Calu3 (cell line): ENCODE measurements at regions not wholly inside any gene's neighbourhood (a gene's known extent, or its start where the extent isn't known, plus 50 kb on each side); places are given as distances from the start of the nearest gene placed in this dataset.

Source experiments
- BruUV-seq: library from RNA; stranded (reverse); fragments of 400-500 nt; replicated peaks from 2 replicates; lab custom pipeline; 2021; lab: Mats Ljungman, UMichigan
- CTCF ChIA-PET: fragments of 300-600 bp; sonication (Branson Sonifier 250); formaldehyde crosslinking; loops from one replicate; lab custom pipeline; 2022; ENCODE audit warnings: antibody characterized with exemption; lab: Charles Lee
- DNase-seq: peaks from one replicate; pipeline ENCODE4 v3.0.0; 2022
- H3K27ac Mint-ChIP-seq: one replicate; pipeline ENCODE4 v1.8.0; 2022; ENCODE audit warnings: mixed read lengths; ENCODE audit not compliant: unreplicated experiment
- H3K27me3 Mint-ChIP-seq: one replicate; pipeline ENCODE4 v1.8.0; 2022; ENCODE audit warnings: mixed read lengths; ENCODE audit not compliant: unreplicated experiment
- H3K36me3 Mint-ChIP-seq: one replicate; pipeline ENCODE4 v1.8.0; 2022; ENCODE audit warnings: mild to moderate bottlenecking, moderate library complexity, mixed read lengths; ENCODE audit not compliant: insufficient read depth, unreplicated experiment
- H3K4me1 Mint-ChIP-seq: one replicate; pipeline ENCODE4 v1.8.0; 2022; ENCODE audit warnings: mild to moderate bottlenecking, low read depth, mixed read lengths; ENCODE audit not compliant: unreplicated experiment
- H3K4me3 Mint-ChIP-seq: one replicate; pipeline ENCODE4 v1.8.0; 2022; ENCODE audit warnings: mild to moderate bottlenecking, low read depth, moderate library complexity, mixed read lengths; ENCODE audit not compliant: unreplicated experiment
- H3K9me3 Mint-ChIP-seq: one replicate; pipeline ENCODE4 v1.8.0; 2022; ENCODE audit warnings: low read depth, mixed read lengths; ENCODE audit not compliant: unreplicated experiment
- CTCF ChIP-seq: fragments of 200-600 bp; IDR thresholded peaks from one replicate; pipeline ENCODE4 v1.8.0; 2022; ENCODE audit warnings: antibody characterized with exemption; ENCODE audit not compliant: unreplicated experiment
- intact Hi-C: fragments of 100-400 bp; cut with micrococcal nuclease; formaldehyde crosslinking; loops from one replicate; pipeline ENCODE4 v1.10.0; 2022; ENCODE audit not compliant: unreplicated experiment

- DNase-seq, result no peak
- Mint-ChIP-seq H3K4me3 (no peak overlapping the region), H3K9me3 (peaks cover 3% of the 10 kb centered on the region), H3K36me3 (no peaks in the 10 kb centered on the region), H3K27ac (no peak overlapping the region), H3K4me1 (no peaks in the 10 kb centered on the region), H3K27me3 (no peaks in the 10 kb centered on the region)
- CTCF ChIA-PET, result no interaction called here
- intact Hi-C loops, result no loop called here
- BruUV-seq, result no TSS peak
- no peak for TF ChIP-seq CTCF
Measured at GRCh38 chr16:52634528-52634927, 87.6 kb upstream of the TOX3 start.

DNA sequence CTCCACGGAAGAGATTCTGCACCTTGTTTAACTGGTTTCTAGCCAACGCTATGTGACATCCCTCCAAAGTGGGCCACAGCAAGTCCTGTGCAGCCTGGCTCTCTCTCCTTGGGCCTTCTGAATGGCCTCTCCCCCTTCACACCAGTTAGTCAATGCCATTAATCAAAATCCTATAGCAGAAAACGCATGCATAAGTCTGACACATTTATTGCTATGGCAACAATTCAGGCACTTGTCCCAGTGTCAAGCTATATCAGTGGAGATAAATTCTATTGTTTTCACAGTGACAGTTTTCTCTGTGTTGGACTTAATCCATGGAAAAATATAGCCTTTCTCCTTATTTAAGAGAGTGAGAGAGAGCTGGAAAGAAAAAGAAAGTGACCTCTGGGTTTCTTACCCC, 87.2 kb upstream of the TOX3 start:
- no peak overlapping the region for H3K4me3 Mint-ChIP-seq
- DNase-seq, result no peak
- BruUV-seq, result no TSS peak
- no peaks in the 10 kb centered on the region for H3K27me3 Mint-ChIP-seq
- CTCF ChIA-PET, result no interaction called here
- no peaks in the 10 kb centered on the region for H3K36me3 Mint-ChIP-seq
- no peaks in the 10 kb centered on the region for H3K4me1 Mint-ChIP-seq
- peaks cover 3% of the 10 kb centered on the region for H3K9me3 Mint-ChIP-seq
- intact Hi-C loops, result no loop called here
- no peak overlapping the region for H3K27ac Mint-ChIP-seq
- TF ChIP-seq CTCF, result no peak

- H3K36me3 Mint-ChIP-seq, result no peaks in the 10 kb centered on the region
- H3K27me3 Mint-ChIP-seq, result no peaks in the 10 kb centered on the region
- DNase-seq, result no peak
- no peak overlapping the region for H3K4me3 Mint-ChIP-seq
- peaks cover 3% of the 10 kb centered on the region for H3K9me3 Mint-ChIP-seq
- CTCF ChIA-PET, result no interaction called here
- no TSS peak for BruUV-seq
- intact Hi-C loops, result no loop called here
- no peak for TF ChIP-seq CTCF
- no peaks in the 10 kb centered on the region for H3K4me1 Mint-ChIP-seq
- no peak overlapping the region for H3K27ac Mint-ChIP-seq
Measured at GRCh38 chr16:52633230-52633629, 86.3 kb upstream of the TOX3 start.

DNA sequence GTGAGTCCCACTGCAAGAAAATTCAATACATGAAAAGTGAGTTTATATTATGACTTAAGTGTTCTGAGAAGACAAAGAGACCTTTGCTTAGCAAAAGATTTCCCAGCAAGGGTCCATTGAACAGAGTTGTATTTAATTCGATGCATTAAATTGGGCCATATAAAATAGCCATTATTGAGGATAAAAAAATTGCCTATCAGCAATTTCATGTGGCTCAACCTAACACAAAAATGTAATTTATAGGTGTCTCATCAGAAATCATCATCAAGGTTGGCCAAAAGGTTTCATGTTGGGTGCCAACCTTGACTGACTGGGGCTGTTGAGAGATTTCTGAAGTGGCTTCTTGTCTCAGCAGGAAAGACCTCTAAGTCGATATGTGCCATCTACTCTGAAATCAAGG, 84.8 kb upstream of the TOX3 start:
- H3K27ac Mint-ChIP-seq, result no peak overlapping the region
- no TSS peak for BruUV-seq
- no peak overlapping the region for H3K4me3 Mint-ChIP-seq
- no peaks in the 10 kb centered on the region for H3K27me3 Mint-ChIP-seq
- intact Hi-C loops, result no loop called here
- no peak for TF ChIP-seq CTCF
- H3K9me3 Mint-ChIP-seq, result peaks cover 3% of the 10 kb centered on the region
- no peaks in the 10 kb centered on the region for H3K36me3 Mint-ChIP-seq
- no peak for DNase-seq
- H3K4me1 Mint-ChIP-seq, result no peaks in the 10 kb centered on the region
- CTCF ChIA-PET, result no interaction called here

- BruUV-seq, result no TSS peak
- no peak for TF ChIP-seq CTCF
- Mint-ChIP-seq H3K27me3 (no peaks in the 10 kb centered on the region), H3K27ac (no peak overlapping the region), H3K36me3 (no peaks in the 10 kb centered on the region), H3K4me3 (no peak overlapping the region), H3K4me1 (no peaks in the 10 kb centered on the region), H3K9me3 (no peaks in the 10 kb centered on the region)
- DNase-seq, result no peak
- CTCF ChIA-PET, result no interaction called here
- intact Hi-C loops, result no loop called here
Measured at GRCh38 chr16:52630711-52631110, 83.8 kb upstream of the TOX3 start.
